ENCODE measurements at regions not wholly inside any gene's neighbourhood (a gene's known extent, or its start where the extent isn't known, plus 50 kb on each side); places are given as distances from the start of the nearest gene placed in this dataset.

DNA sequence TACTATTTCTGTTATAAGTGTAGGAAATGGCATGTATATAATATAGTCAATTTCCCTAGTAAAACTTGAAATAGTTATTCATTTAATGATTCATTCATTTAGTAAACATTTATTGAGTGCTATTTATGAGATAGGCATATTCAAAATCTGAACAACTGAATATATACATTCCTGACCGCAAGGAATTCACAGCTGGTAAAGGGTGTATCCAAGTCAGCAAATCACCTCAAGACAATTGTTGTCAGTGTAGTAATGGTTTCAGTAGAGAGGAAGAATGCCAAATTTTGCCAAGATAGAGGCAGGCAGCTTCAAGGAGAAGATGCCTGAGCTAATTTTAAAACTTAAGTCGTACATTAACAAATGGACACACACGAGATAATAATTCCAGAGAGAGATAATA lies 89.8 kb upstream of the CHST9 start:
- TF ChIP-seq POLR2AphosphoS5 (IDR thresholded peaks at IDR 0.05) (no peak), EP300 (IDR thresholded peaks at IDR 0.05; ENCODE audit: low read depth) (no peak), POLR2A (IDR thresholded peaks at IDR 0.05) (no peak)
- TF ChIP-seq, protein P1, sequence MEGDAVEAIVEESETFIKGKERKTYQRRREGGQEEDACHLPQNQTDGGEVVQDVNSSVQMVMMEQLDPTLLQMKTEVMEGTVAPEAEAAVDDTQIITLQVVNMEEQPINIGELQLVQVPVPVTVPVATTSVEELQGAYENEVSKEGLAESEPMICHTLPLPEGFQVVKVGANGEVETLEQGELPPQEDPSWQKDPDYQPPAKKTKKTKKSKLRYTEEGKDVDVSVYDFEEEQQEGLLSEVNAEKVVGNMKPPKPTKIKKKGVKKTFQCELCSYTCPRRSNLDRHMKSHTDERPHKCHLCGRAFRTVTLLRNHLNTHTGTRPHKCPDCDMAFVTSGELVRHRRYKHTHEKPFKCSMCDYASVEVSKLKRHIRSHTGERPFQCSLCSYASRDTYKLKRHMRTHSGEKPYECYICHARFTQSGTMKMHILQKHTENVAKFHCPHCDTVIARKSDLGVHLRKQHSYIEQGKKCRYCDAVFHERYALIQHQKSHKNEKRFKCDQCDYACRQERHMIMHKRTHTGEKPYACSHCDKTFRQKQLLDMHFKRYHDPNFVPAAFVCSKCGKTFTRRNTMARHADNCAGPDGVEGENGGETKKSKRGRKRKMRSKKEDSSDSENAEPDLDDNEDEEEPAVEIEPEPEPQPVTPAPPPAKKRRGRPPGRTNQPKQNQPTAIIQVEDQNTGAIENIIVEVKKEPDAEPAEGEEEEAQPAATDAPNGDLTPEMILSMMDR (IDR thresholded peaks at IDR 0.05): no peak
